NCI-H1105 treated with DMSO at 0.1 percent for 48 hours (cell line): ENCODE measurements at regions not wholly inside any gene's neighbourhood (a gene's known extent, or its start where the extent isn't known, plus 50 kb on each side); places are given as distances from the start of the nearest gene placed in this dataset.
"Not testable (repeated sequence)": the region's sequence is repeated elsewhere in the genome, so short reads cannot be mapped to it uniquely, and the experiment has no call there.

ENCODE experiments used
- DNase-seq: peaks from one replicate; lab custom pipeline; 2025; lab: John Stamatoyannopoulos, UW

DNA sequence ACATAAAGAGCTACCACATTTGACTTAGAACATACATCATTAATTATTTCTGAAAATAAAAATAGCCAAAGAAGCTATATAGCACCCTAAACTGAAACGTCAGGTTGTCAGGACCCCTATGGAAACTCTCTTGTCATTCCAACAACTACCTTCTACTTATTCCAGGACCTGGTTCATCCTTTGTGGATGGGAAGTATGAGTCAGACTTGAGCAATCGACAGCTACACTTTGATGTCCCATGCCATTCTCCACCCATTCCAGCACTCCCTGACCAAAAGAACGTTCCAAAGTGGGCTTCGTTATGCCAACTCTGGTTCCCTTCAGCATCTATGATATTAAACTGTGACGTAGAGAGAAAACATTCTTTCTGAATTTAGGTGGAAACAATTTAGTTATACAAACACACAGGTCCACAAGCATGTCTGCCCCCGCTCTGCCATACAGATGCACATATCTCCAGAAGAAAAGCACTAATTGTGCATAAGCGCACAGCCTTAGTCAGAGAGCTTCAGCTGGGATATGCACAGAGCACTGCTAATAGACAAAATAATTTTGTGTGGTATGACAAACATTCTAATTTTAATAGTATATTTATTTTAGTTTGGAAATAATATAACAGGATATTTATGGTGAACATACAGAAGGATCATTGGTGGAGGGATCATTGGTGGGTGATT lies 723.1 kb upstream of the B3GALT2 start:
- no peak for DNase-seq

DNA sequence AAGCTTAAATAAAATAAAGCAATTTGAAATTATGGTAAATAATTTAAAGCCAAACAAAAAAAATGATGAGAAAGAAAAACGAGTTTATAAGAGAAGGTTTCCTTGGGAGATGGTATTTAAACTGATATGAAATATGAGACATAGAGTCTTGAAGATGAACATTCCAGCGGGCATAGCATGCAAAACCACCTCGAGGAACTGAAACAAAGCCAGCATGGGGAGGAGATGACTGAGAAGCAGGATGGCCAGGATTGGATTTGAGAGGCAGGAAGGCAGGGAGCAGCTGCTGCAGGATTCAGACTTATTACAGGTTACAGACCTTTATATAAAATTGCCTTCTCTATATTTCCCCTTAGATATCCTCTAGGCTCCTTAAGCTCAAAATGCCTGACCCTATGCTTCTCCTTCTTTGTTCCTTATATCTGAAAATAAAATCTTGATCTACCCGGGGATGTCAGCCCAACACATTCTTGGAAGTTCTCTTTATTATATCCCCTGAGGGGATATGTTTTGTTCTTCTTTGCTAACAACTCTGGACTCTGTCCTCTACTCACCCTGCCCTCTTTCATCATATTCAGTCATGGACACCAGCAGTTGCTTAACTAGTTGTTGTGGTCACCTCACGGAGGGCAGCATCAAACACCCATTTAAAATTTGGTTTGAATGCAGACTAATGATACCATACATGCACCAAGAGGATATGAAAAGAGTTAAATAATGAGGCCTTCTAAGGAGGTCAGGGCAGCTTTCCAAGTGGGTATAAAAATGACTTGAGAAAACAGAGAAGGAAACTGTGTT lies 719.1 kb upstream of the B3GALT2 start:
- no peak for DNase-seq

DNA sequence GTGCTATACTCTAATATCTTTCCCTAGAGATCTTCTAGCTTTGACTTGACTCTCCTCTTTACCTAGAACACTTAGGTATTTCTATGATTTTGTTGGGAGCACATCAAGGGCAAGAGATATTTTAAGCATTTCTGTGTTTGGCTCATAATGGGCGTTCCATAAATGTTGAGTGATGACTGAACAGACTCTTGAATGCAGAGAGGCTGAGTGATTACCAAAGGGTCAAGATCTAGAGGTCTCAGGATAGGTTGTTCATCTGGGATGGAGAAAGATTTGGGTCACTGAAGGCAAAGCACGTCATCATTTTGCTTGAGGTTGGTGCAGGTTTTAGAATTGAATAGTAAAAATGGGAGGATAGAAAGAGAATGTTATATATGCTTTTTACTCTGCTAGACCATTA lies 705.4 kb upstream of the B3GALT2 start:
- DNase-seq: no peak

DNA sequence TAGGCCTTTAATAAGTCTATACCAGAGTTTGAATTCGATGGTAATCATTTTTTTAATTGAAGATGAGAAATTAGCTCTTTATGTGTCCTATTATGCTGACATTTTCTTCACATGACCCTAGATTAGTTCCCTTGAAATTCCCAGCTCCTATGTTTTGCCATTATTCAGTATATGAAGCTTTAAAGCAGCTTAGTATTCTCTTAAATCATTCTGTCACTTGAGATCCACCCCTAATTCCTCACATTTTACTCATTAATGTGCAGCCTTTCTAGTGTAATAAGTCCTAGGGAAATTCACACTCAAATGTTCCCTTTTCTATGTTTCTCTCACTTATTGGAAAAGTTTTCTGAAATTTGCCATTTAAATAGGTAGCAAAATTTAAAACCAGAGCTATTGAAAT lies 704.5 kb upstream of the B3GALT2 start:
- DNase-seq: no peak

DNA sequence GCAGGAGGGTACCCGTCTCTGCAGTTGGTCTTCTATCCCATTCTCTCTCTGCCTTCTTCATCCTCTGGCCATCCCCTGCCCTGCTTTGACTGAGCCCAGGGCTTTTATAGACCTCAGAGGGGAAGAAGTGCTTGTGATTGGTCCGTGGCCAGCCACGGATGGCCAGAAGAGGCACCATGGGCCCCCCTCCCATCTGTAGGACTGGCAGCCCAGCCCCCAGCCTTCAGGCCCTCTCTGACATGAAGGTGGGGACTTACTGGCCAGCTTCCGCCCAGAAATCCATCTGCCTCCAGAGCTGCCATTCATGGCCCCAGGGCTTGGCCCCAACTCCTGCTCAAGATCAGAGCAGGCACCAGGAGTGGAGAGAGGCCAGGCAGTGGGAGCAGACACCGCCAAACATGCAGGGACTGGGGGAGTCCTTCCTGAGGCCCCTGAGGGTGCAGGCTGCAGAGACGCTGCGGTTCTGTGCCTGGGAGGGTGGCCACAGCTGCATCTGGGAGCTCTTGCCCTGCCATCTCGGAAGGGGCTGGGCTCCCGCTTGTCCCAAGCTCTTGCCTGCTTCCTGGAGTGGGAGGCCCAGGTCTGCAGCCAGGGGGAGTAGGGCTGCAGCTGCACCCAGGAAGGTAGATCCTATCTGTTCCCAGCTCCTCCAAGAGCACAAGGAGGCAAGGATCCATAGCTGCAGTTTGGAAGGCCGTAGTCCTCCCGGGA lies 698.6 kb upstream of the B3GALT2 start:
- DNase-seq: no peak

DNA sequence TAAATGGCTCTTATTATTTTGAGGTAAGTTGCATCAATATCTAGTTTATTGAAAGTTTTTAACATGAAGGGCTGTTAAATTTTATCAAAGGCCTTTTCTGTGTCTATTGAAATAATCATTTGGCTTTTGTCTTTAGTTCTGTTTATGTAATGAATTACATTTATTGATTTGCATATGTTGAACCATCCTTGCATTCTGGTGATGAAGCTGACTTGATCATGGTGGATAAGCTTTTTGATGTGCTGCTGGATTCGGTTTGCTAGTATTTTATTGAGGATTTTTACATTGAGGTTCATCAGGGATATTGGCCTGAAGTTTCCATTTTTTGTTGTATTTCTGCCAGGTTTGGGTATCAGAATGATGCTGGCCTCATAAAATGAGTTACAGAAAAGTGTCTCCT lies 691.5 kb upstream of the B3GALT2 start:
- DNase-seq: not testable (repeated sequence)

DNA sequence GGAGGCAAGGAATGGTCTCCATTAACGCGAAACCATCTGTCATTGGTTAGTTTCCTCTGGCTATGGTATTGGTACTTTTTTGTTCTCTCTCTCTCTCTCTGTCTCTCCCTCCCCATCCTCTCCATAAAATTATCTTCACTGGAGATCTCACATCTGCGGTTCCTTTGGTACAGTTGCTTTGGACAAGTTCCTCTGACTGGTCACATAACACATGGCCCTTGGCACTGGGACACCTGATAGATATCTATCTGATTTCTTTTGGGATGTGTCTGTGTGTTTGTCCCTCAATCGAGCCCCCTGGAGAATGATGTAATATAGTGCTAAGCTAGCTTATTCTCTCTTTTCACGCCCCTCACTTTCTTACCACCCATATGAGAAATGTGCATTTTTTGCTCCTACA lies 682.0 kb upstream of the B3GALT2 start:
- DNase-seq: no peak

DNA sequence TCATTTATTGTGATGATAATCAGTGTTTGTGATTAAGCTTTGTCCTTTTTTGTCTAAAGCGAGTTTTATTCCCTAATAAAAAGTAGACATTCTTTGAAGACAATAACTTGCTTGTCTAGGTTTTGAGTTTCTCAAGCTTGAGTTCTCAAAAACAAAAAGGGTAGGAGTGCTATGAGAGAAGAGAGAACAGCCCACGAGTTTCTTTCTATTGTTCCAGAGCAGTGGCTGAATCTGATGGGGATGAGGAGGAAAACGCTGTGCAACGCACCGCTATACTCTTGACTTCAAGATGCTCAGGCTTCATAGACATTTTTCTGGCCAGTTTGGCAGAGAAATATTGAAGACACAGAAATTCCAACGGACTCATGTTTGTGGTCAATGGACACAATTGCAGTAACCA lies 669.8 kb upstream of the B3GALT2 start:
- DNase-seq: no peak

DNA sequence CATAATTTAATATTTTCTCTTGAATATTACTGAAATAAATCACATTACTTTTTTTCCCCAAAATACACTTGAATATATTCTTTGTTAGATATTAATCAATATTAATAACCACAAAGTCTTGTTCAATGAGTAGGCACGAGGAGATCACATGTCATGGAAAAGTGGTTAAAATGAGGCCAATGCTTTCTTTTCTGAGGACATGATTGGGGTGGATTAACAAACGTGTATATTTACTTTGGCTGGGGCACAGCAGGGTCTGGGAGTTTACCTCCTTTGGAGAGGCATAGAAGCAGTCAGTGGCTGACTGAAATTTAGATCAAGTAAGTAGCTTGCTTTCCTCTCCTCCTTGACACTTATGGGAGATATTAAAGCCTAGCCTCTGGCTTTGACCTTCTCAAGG lies 664.3 kb upstream of the B3GALT2 start:
- no peak for DNase-seq

DNA sequence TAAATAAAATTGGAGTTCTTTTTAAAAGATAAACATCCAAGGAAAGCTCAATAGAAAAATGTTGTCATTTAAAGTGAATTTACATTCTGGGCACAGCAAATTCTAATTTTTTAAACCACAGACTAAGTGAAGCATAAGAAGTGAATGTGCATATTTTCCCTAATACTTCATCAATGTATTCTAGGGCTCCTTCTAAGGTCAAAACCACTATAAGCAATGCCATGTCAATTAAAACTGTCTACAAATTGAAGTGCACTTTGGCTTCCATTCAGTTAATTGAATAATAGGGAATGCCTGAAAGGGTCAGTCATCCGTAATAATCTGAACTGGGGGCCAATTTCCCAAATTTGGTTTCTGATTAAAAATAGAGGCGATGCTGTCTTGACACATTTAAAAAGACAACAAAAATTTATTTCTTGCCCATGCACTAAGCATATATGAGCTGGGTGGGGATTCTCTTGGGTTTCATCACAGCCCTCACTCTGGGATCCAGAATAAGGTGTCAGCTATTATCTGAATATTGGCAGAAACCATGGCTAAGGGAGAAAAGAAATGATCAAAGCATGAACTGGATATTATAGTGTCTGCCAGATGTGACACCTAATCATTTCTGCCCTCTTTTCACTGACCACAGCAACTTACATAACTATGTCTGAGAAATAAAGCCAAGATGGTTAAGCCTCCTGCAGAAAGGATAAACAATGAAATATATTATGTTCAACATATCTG lies 660.6 kb upstream of the B3GALT2 start:
- no peak for DNase-seq

DNA sequence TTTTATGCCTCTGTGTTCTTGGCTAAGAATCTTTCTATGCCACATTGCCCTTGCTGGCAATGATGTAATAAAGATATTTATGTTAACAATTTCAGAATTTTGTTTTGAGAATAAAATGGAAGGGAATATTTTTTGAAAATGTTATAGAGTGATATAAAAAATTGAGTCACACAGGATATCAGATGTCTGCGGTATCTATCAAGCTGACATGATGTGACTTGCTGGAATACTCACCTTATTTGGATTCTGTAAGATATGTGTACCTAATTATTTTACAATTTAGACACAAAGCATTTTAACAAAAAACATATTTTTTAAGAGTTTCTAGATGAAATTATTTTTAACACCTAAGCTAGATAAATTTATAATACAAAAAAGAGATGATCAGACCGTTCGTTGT lies 660.0 kb upstream of the B3GALT2 start:
- DNase-seq: no peak

DNA sequence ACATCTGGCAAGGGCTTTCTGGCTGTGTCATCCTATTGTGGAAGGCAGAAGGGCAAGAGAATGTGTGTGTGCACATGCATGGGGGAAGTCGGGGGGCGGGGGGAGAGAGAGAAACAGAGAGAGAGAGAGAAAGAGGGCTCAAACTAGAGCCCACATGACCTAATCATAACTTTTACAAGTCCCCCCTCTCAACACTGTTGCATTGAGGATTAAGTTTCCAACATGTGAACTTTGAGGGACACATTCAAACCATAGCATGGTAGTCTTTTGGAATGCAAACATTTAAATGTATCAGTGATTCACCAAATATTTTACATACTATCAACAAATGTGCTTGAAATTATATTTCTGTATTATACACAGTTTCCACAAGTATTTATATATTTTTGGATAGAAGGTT lies 655.4 kb upstream of the B3GALT2 start:
- no peak for DNase-seq

DNA sequence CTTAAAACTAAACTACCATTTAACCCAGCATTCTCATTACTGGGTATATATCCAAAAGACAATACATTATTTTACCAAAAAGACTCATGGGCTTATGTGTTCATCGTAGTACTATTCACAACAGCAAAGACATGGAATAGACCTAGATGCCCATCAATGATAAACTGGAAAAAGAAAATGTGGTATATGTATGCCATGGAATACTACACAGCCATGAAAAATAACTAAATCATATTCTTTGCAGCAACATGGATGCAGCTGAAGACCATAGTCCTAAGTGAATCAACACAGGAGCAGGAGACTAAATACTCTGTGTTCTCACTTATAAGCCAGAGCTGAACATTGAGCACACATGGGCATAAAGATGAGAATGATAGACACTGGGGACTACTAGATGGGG lies 645.1 kb upstream of the B3GALT2 start:
- DNase-seq: no peak

DNA sequence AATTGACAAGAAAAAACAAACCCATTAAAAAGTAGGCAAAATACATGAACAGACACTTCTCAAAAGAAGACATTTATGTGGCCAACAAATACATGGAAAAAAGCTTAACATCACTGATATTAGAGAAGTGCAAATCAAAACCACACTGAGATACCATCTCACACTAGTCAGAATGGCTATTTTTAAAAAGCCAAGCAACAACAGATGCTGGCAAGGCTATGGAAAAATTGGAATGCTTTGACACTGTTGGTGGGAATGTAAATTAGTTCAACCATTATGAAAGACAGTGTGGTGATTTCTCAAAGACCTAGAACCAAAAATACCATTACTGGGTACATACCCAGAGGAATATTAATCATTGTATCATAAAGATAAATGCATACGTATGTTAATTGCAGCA lies 641.1 kb upstream of the B3GALT2 start:
- DNase-seq: no peak

DNA sequence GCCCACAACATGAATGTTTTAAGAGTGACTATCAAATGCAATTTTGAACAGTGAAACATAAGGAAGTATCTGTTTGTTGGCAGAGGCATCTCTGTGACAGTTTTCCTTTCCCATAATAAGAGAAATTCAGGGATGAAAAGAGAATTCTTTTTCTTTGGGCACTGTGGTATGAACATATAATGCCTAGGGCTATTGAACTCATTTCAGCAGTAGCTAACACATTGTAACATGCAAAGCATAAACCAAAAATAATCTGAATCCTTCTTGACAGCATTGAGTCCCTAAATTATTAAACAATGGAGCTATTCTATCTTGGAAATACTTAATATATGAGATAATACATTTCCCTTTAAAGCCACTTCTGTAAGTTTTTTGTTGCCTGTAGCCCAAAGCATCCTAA lies 633.0 kb upstream of the B3GALT2 start:
- no peak for DNase-seq

DNA sequence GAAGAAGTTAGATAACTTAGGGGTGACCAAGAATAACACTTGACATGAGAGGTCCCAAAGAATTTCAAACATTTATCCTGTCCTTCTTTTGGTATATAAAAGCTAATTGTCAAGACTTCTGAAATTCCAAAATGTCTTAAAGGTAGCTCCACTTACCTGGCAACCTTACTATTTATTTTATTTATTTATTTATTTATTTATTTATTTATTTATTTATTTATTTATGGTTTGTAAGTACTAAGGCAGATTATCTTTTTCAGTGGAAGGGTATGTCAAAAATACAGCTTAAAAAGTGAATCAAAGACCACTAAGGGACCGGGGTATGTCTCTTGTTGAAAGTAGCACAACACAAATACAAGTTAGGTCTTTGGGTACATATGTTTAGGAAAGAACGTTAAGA lies 620.8 kb upstream of the B3GALT2 start:
- no peak for DNase-seq

DNA sequence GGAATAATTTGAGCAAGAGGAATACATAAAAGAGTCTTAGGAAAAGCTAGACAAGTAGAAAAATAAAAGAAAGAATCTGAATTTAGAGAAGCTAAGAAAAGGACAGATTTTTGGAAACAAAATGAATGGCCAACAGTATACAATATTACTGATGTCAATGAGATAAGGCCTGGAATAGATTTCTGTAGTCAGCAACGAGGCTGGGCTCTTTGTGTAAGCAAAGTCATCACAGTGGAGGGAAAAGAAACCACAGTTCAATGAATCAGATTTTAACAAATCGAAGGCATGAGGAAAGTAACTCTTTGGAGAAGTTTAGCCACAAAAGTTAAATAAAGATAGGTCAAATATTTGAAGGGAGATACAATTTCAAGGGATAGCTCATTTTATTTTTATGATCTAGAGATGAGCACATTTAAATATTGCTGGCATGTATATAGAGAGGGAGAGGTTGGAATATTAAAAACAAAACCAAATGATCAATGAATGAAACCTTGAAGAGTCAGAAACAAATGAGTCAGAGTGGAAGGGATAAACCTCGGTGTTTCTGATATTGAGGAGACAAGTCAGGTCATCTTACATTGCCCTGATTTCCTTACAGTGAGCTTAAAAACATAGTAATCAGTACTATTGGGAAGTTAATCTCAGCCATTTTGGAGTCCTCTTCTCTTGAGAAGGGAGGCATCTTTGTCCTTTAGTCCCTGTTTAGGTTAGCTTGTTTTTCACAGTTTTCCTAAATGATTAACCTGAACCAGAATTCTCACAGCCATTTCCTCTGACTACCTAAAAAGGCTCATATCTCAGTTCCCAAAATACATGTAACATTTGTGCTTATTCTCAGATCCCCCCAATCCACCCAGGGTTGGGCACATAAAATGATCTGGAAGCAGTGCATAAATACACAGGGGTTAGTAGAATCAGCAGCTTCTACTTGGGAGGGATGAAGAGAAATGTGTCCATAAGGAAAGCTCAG lies 620.0 kb upstream of the B3GALT2 start:
- DNase-seq: no peak

DNA sequence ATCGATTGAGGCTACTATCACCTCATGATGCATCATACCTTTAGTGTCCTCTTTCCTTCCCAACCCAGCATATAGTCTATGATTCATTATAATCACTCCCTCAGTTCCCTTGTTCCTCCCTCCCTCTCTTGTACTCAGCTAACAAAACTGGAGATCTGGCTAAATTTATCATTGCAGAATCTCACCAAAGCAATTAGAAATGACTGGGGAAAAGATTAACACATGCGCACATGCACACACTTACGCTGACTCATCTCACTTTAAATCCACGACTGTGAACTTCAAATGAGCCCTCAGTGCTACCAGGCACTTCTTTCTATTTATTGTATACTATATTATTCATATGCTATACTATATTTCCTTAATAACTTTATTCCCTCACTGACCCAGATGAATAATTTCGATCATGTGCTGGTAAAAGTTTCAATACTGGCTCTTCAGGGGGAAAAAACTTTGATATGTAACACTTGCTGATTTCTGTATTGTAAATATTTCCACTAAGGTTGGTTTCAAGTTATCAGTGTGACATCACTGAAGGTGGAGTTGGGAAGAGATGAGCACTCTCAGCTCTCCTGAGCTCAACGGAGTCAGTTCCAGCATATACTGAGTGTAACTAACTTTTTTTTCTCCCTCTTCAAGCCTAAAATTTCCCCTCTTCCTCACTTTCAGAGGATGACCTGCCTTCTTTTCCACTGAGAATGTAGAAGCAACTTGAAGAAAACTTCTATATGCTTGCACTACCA lies 613.7 kb upstream of the B3GALT2 start:
- no peak for DNase-seq

DNA sequence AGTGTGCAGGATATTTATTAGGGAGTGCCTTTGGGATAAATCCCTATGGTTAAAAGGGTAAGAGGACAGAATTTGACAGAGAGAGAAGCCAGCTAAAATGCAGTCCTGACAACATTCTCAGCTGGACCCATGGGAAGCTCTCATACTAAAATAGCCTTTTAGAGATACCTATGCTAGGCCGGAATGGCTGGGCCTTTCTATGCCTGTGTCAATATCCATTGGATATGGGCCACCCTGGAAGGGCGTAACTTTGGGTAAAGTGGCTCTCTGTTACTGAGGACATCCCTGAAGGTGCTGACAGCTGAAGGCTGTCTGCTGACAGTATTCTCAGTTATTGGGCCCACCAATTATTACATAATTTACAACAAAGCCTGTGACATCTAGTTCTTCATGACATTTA lies 613.0 kb upstream of the B3GALT2 start:
- DNase-seq: no peak

DNA sequence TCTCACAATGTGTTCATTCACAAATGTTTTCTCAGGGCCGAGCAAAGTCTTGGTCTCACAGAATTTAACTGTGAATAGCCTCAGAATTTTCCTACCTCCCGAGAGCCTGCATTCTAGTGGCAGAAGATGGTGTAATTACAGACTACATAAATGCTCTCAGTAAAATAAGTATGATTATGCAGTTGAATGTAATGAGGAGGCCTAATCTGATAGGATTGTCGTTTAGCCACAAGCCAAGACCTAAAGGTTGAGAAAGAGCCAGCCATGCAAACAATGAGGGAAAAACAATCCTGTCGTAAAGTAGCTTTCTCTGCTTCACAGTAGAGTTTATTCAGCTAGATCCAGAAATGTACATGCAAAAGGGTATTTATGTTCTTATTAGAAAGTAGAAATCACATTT lies 607.8 kb upstream of the B3GALT2 start:
- DNase-seq: peak; percentile 12

DNA sequence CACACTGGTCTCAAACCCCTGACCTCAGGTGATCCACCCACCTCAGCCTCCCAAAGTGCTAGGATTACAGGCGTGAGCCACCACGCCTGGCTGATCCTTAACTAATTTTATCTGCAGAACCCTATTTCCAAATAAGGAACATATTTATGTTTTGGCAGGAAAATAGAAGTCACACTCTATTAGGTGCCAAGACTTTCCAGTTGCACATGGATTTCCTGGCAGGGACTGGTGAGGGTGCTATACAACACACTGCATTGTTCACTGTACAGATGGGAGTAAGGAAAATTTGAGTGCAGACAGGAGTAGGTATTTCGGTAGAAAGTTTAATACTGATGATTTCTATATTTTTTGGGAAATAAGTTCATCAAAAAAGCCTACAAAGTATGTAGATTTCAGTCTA lies 605.3 kb upstream of the B3GALT2 start:
- DNase-seq: no peak
